ENCODE measurements at regions not wholly inside any gene's neighbourhood (a gene's known extent, or its start where the extent isn't known, plus 50 kb on each side); places are given as distances from the start of the nearest gene placed in this dataset.

DNA sequence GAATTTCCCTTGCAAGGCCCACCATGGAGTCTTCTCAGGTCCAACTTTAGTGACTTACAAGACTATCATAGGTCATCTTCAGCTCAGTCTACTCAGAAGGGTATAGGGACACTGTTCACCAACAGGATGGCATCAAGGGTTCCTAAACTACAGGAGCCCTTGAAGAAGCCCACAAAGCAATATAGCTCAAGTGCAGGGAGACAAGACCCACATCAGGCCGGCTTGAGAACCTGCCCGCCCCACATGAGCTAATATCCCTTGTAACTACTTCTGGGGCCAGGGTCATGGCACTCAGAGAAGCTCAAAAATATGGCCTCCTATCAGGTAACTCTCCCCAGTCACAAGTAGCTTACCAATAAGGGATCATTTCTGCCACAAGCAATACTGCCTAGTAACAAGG is 249.9 kb downstream of the CDK5RAP2 start:
- TF ChIP-seq, protein P1, sequence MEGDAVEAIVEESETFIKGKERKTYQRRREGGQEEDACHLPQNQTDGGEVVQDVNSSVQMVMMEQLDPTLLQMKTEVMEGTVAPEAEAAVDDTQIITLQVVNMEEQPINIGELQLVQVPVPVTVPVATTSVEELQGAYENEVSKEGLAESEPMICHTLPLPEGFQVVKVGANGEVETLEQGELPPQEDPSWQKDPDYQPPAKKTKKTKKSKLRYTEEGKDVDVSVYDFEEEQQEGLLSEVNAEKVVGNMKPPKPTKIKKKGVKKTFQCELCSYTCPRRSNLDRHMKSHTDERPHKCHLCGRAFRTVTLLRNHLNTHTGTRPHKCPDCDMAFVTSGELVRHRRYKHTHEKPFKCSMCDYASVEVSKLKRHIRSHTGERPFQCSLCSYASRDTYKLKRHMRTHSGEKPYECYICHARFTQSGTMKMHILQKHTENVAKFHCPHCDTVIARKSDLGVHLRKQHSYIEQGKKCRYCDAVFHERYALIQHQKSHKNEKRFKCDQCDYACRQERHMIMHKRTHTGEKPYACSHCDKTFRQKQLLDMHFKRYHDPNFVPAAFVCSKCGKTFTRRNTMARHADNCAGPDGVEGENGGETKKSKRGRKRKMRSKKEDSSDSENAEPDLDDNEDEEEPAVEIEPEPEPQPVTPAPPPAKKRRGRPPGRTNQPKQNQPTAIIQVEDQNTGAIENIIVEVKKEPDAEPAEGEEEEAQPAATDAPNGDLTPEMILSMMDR (IDR thresholded peaks at IDR 0.05) = no peak
- H3K36me3 ChIP-seq = no peaks in the 10 kb centered on the region

DNA sequence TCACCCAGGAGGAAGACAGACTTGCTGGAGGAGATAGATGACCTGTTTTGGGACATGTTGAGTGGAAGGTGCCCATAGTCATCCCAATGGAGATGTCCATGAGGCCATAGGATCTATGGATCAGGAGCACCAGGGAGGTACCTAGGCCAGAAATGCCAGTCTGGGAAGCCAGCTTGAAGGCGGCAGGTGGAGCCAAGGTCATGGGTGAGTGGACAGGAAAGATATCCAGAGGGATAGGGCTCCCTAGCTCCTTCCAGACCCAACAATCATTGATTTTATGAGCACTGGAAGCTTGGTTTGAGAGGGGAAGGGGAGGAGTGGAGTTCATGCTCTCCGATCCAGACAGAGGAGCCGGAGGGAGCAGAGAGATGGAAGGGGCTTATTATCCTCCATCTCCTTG is 252.6 kb downstream of the CDK5RAP2 start:
- Histone ChIP-seq H3K27me3 (ENCODE audit: low read depth) (no peaks in the 10 kb centered on the region), H3K27ac (no peak overlapping the region), H3K36me3 (no peaks in the 10 kb centered on the region), H3K4me1 (no peaks in the 10 kb centered on the region), H3K9me3 (no peaks in the 10 kb centered on the region), H3K4me3 (no peak overlapping the region)
- intact Hi-C loops (cut with DNase I) = no loop called here
- DNase-seq (no peak), ATAC-seq (no peak)
- TF ChIP-seq, protein P1 (IDR thresholded peaks at IDR 0.05) = no peak

More for the DNA sequence above, 249.9 kb downstream of the CDK5RAP2 start:
- DNase-seq = no peak
- no peaks in the 10 kb centered on the region for H3K4me1 ChIP-seq
- no peak overlapping the region for H3K4me3 ChIP-seq
- H3K27ac ChIP-seq = no peak overlapping the region
- intact Hi-C loops (cut with DNase I) = no loop called here
- H3K27me3 ChIP-seq (ENCODE audit: low read depth) = no peaks in the 10 kb centered on the region
- H3K9me3 ChIP-seq = no peaks in the 10 kb centered on the region
- ATAC-seq = no peak

DNA sequence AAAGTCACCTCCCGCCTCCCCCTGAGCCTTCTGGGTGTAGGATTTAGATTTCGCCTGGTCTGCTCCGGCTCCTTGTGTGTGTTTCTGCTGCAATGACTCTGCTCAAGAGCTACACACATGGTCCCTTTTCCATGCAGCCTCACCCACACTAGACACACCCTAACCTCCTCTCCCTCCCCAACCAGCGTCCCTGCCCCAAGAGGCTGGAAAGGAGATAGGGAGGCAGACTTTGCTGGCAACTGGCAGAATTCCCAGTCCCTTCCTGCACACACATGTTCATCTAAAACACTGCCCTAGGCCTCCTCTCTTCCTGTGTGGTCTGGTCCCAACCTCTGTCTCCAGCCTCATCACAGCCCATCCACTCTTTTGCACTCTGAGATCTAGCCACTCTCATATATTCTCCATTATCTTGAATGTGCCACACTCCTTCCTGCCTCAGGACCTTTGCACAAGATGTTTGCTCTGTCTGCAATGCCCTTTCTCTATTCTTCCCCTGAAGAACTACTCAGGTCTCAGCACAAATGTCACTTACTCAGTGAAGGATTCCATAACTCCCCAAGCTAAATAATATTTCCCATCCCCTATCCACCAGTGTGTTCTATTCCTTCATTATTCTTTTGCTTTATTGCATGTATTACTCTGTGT is 253.8 kb downstream of the CDK5RAP2 start:
- H3K4me1 ChIP-seq = no peaks in the 10 kb centered on the region
- DNase-seq (no peak), ATAC-seq (no peak)
- H3K27me3 ChIP-seq (ENCODE audit: low read depth) = no peaks in the 10 kb centered on the region
- H3K4me3 ChIP-seq = no peak overlapping the region
- H3K36me3 ChIP-seq = no peaks in the 10 kb centered on the region
- no peaks in the 10 kb centered on the region for H3K9me3 ChIP-seq
- H3K27ac ChIP-seq = no peak overlapping the region
- intact Hi-C loops (cut with DNase I) = no loop called here
- TF ChIP-seq, protein P1 (IDR thresholded peaks at IDR 0.05) = no peak

DNA sequence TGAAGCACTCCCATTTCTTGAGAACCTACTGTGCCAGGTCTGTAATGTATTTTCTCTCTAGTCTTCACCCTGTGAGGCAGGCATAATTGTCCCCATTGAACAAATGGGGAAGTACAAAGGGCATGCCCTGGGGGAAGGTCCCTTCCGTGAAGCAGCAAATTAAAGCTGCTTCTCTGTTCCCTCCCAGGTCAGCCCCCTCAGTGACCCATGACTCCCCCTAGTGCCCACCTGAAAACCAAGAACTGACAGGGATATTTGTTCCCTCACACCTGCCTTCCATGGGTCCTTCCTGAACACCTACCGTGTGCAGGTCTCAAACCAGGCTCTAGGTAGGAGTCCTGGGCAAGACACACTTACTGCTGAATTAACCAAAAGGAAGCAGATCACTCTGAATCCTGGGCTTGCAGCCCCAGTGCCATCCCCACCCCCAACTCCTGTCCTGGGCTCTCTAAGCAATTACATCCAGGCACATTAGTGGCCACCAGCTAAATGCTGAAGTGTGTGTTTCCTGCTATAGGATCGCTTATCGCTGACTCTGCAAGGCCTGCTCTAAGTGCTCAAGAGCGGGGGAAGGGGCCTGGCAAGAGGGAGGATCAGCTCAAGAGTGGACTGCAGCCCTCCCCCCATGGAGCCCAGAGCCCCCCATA is 254.8 kb downstream of the CDK5RAP2 start:
- Histone ChIP-seq H3K9me3 (no peaks in the 10 kb centered on the region), H3K27ac (no peak overlapping the region), H3K4me3 (no peak overlapping the region), H3K4me1 (no peaks in the 10 kb centered on the region), H3K27me3 (ENCODE audit: low read depth) (no peaks in the 10 kb centered on the region), H3K36me3 (no peaks in the 10 kb centered on the region)
- no peak for DNase-seq
- TF ChIP-seq, protein P1 (IDR thresholded peaks at IDR 0.05) = no peak
- ATAC-seq = no peak
- intact Hi-C loops (cut with DNase I) = no loop called here

DNA sequence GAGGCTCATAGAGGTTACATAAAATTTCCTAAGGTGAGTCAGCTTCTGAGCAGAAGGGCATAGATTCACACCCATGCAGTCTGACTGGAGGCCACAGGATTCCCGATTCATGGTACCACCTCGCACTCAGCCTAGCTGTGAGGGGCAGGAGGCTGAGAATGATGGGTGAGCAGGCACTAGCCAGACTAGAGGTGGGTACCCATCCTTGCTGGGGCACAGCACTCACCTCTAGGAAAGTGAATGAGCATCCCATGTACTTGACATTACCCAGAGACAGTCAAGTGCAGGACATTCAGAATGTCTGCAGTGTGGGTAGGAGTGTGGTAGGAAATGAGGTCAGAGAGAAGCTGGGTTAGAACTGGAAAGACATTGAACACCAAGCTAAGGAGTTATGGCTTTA is 255.5 kb downstream of the CDK5RAP2 start:
- Histone ChIP-seq H3K4me3 (no peak overlapping the region), H3K27ac (no peak overlapping the region), H3K9me3 (no peaks in the 10 kb centered on the region), H3K36me3 (no peaks in the 10 kb centered on the region), H3K4me1 (no peaks in the 10 kb centered on the region), H3K27me3 (ENCODE audit: low read depth) (no peaks in the 10 kb centered on the region)
- TF ChIP-seq, protein P1 (IDR thresholded peaks at IDR 0.05) = no peak
- ATAC-seq (no peak), DNase-seq (no peak)
- intact Hi-C loops (cut with DNase I) = no loop called here
